ENCODE measurements at regions not wholly inside any gene's neighbourhood (a gene's known extent, or its start where the extent isn't known, plus 50 kb on each side); places are given as distances from the start of the nearest gene placed in this dataset.
A peak's percentile ranks its signal among the peaks of the same experiment; 100 is the strongest.

DNA sequence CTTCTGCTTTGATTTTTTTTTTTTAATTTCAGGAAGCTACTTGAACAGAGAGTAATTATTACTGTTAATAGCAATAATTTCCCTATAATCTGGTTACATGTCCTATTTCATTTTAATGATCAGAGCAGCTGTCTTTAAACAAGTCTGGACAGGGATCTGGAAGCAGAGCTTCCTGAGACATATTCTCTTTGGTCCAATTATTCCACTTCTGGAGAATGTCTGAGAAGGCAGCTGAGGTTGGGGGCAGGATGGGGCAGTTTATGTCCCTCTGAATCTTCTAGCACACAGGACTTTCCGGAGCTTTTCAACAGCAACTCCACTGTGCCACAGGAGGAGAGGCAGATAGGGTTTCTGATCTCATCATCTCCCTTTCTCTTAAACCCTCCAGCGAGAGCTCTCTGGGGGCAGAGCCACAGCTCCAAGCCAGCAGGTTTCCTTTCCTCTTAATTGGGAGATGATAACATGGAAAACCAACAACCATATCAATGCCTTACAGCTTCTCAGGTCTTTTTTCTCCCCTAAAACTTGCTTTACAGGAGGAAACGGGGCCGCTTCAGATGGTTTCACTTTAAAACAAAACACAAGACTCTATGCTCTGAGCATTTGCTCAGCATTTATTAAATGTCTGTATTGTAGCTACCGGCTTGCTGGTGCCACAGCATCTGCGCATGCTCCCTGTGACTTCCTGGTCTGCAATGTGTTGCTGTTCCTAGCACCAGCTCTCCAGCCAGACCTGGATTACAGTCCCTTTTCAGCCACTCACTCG, 425.7 kb upstream of the USP24 start:
- TF ChIP-seq, protein P1, sequence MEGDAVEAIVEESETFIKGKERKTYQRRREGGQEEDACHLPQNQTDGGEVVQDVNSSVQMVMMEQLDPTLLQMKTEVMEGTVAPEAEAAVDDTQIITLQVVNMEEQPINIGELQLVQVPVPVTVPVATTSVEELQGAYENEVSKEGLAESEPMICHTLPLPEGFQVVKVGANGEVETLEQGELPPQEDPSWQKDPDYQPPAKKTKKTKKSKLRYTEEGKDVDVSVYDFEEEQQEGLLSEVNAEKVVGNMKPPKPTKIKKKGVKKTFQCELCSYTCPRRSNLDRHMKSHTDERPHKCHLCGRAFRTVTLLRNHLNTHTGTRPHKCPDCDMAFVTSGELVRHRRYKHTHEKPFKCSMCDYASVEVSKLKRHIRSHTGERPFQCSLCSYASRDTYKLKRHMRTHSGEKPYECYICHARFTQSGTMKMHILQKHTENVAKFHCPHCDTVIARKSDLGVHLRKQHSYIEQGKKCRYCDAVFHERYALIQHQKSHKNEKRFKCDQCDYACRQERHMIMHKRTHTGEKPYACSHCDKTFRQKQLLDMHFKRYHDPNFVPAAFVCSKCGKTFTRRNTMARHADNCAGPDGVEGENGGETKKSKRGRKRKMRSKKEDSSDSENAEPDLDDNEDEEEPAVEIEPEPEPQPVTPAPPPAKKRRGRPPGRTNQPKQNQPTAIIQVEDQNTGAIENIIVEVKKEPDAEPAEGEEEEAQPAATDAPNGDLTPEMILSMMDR (conservative IDR thresholded peaks at IDR 0.05), result no peak

DNA sequence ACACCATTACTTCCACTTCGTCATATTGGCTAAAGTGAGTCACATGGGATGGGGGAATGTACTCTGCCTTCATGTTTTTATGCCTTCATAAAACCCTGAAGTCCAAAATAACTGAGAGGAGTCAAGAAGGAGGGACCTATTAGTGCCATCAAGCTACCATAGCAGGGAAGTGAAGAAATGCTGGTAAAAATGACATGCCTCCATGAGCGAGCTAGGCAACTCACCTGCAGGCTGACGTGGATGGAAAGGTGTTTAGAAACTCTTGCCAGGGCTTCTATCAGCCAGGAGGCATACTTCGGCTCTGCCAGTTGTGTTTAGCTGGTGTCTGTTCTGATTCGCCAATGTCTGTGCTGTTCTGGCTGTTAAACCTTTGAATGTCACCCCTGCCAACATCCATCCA, 424.4 kb upstream of the USP24 start:
- H3K27ac ChIP-seq, result no peak overlapping the region
- TF ChIP-seq, protein P1 (conservative IDR thresholded peaks at IDR 0.05), result no peak

More for the DNA sequence above, 425.7 kb upstream of the USP24 start:
- H3K27ac ChIP-seq, result no peak overlapping the region

DNA sequence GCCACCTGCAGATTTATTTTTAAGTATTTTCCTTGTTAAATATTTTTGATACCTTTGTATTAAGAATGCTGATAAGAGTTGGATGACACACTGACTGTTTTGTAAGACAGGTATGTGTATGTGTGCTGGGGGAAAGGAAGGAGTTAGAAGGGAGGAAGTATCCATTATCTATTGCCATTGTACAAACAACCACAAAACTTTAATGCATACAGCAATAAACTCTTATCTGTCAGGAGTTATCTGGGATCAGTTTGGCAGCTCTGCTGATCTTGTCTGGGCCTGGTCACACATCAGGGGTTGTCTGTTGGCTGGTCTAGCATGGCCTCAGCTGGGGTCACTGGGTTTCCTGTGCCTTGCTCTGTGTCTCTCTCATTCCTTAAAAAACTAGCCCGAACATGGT, 423.9 kb upstream of the USP24 start:
- H3K27ac ChIP-seq, result 0 out of 2 replicates have a peak overlapping the region, but pooled peaks have one; percentile 24
- TF ChIP-seq, protein P1 (conservative IDR thresholded peaks at IDR 0.05), result no peak

DNA sequence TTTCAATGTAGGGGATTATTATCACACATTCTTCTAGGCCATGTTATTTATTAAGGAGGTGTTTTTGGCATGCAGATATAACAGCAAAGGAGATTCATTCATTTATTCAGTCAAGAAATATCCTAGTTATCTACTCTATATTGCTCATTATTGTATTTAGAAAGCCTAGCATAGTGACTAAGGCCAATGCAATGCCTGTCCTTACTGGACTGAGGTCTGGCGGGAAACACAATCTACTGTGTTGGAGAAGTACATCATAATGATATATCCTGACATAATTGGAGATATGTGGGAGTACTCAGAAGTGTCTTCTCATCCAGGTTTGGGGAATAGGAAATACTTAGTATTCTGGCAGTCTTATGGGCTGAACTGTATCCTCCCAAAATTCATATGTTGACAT, 421.5 kb upstream of the USP24 start:
- TF ChIP-seq, protein P1 (conservative IDR thresholded peaks at IDR 0.05), result no peak
- no peak overlapping the region for H3K27ac ChIP-seq

DNA sequence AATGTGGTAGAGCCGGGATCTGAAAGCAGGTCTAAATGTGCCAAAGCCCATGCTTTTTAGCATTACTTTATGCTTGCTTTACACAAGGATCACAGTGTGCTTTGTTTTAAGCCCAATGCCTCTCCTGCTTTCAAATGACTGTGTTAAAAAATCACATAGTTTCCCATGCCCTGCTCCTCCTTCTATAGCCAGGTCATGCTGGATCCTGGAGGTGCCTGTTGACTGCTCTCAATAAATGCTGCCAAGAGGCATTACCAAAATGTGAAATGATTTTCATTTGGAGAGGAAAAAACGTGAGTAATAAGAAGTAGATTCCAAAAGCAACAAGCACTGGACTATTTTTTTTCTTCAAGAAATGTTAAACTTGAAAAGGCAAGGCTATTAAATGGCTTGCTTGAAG, 420.7 kb upstream of the USP24 start:
- TF ChIP-seq, protein P1 (conservative IDR thresholded peaks at IDR 0.05), result no peak
- no peak overlapping the region for H3K27ac ChIP-seq

DNA sequence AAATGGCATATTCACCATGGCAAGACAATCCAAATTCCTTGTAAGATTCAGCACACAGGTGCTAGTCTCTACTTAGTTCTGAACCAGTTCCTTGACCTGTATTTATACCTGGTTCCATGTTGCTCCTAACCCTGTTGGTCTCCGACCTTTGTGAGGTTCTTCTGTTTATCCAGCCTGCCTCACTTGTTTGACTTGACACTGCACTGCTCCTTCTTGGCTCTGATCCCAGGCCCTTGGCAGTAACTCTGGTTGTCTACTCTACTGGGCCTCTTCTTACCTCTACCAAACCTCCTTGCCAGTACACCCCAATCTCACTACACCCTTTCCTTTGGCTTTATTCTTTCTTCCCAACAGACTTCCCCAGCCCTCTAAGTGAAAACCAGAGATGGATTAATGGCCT, 419.4 kb upstream of the USP24 start:
- TF ChIP-seq, protein P1 (conservative IDR thresholded peaks at IDR 0.05), result no peak
- no peak overlapping the region for H3K27ac ChIP-seq

DNA sequence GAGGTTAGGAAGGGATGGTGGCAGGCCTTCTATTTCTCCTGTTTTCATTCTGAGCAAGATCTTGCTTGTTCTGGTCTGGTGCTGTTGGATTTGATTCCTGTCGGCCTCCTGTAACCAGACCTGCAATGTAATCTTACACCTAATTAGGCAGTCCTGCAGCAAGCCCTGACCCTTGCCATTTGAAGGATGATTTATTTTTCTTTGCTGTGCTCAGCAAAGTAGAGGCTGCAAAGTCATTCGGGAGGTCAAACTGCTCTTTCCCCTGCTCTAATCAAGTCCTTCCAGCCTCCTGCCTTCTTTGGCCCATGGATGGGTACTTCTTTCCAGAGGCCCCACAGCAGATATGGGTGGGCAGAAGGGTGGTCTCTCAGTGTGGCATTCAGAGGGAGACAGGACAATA, 417.7 kb upstream of the USP24 start:
- no peak overlapping the region for H3K27ac ChIP-seq
- TF ChIP-seq, protein P1 (conservative IDR thresholded peaks at IDR 0.05), result no peak

Measured in VCaP (cell line).